CD4-positive, alpha-beta T cell treated with Interferon gamma for 1 hour (primary cell): ENCODE measurements at regions not wholly inside any gene's neighbourhood (a gene's known extent, or its start where the extent isn't known, plus 50 kb on each side); places are given as distances from the start of the nearest gene placed in this dataset.
"Not testable (repeated sequence)": the region's sequence is repeated elsewhere in the genome, so short reads cannot be mapped to it uniquely, and the experiment has no call there.

Source experiments
- DNase-seq: peaks from one replicate; pipeline ENCODE4 v3.0.0-alpha.2; 2020

DNA sequence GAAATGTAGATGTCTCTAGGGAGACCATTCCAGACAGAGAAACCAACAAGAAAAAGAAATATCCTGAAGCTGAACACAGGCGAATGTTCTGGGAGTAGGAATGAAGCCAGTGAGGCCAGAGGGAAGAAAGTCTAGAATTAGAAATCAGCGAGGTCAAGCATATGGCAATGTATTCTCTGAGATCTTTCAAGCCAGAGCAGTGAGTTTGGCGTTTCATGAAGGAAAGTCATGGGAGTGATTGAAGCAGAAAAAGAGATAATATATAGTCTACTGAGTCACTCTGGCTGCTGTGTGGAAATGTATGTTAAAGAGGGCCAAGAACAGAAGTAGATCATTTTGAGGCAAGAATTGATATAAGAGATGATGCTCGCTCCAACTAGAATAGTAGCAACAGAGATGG, 576.0 kb downstream of the PCDH17 start:
- no peak for DNase-seq

DNA sequence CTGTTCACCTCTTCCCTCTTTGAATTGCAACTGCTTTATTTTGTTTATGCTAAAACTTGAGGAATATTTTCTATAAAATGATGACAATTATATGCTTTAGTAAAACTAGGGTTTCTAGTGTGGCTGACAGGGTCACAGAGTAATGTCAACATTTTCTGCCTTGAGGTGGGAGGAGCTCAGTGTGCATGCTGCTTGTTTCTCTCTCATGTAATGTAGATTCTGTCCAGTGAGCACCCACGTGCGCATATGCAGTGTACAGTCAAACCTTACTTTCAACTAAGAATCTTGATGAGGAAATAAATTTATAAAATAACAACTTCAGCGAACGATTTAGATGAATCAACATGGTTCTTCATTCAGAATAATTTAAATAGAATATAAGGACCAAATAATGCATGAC, 603.9 kb downstream of the PCDH17 start:
- DNase-seq: no peak

GRCh38 chr13:58238972-58239773, 607.6 kb downstream of the PCDH17 start:
- DNase-seq: no peak

- DNase-seq: no peak
Measured at GRCh38 chr13:58239774-58240268, 608.3 kb downstream of the PCDH17 start.

GRCh38 chr13:58247080-58247479, 615.5 kb downstream of the PCDH17 start:
- DNase-seq: no peak

GRCh38 chr13:58254943-58255342, 623.4 kb downstream of the PCDH17 start:
- no peak for DNase-seq

DNA sequence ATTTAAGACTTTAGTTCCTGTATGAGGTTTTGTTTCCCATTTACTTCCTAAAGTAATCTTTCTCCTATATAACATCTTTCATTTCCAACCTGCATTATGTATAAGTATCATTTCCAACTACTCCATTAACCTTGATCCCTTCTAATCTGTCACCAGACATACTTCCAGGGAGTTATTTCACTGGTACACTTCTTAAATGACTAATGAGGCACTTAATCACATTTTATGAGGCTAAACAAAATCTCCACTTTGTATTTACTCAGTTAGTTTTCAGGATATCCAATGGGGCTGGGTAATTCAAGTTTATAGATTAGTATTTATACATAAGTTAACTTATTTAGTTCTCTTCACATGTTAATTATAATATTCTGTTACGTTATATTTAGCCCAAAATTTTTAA, 634.7 kb downstream of the PCDH17 start:
- no peak for DNase-seq

DNA sequence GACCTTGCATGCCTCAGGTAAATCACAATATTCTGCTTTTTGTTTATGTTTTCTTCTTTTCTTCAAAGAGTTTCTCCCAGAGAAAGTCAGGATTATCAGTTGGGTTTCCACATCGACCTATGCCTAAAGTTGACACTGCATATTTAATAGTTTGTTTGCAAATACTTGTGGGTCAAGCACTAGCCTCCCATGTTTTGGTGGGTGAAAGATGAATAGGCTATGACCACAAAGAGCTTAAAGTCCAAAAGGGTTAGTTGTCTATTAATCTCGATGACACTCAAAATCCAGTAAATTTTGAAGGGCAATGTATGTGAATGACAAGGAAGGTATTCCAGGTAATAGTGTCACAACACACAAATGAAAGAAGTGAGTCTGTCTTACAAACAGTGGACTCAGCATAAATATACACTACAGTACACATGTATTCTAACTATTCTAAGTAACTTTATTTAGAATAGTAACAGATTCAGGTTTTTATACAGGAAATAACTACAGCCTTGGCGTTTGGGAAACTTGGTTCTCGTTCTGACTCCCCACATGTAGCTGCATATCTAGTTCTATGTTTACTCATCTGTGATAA, 667.1 kb downstream of the PCDH17 start:
- no peak for DNase-seq

GRCh38 chr13:58300224-58300623, 668.7 kb downstream of the PCDH17 start:
- no peak for DNase-seq

DNA sequence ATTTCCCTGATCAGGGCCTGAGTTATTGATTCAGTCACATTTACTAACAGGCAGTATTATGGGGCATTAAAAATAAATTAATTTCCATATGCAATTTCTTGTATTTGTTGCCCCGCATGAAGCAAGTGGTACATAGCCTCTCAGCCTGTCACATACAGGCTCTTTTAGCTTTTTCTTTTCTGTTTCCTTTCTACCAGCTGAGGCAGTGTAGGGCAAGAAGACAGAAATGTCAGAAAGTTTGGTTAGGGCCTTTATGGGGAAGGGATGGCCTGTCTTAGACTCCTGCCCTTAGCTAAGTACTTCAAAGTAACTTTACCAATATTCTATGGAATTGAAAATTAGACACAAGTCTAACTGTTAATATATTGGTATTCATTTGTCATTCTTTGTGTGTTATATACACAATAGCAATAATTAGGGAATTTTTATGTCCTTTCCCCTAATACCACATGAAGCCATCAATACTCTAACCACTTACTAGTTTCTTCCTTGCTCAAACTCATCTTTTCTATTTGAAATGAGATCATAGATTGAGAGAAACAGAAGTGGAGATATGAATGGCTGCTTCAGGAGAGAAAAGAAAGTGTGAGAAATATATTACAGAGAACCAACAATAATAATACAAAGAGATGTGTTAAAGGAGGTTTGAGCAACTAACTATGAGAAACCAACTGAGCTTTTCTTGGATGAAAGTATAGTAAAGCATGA, 669.6 kb downstream of the PCDH17 start:
- no peak for DNase-seq

DNA sequence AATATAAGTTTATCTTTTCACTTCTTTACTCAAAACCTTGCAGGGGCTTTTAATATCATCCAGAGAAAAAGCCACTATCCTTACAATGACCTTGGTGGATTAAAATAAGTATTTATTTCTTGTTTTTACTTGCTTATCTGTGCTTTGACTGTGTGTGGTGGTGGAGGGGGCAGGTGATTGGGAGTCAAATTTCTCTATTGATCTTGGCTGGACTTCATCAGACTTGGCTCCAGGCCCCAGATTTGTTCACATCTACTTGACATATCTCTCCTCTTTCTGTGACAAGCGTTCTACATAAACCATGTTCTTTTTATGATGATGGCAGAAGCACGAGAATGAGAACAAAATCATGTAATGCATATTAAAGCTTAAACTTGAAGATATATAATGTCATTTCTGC, 670.8 kb downstream of the PCDH17 start:
- no peak for DNase-seq

GRCh38 chr13:58306062-58306461, 674.5 kb downstream of the PCDH17 start:
- DNase-seq: no peak

DNA sequence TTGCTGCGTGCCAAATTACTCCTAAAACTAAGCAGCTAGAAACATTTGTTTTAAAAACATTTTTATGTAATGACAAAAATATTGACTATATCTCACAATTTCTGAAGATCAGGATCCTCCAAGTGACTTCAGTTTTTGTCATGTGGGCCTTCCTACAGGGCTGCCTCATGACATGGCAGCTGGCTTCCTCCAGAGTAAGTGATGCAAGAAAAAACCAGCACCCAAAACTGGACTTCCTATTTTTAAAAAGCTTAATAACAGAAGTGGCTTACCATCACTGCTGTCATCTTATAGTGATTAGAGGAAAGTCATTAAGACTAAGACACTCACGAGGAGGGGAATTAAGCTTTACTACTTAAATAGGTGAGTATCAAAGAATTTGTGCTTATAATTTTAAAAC, 681.7 kb downstream of the PCDH17 start:
- DNase-seq: no peak

DNA sequence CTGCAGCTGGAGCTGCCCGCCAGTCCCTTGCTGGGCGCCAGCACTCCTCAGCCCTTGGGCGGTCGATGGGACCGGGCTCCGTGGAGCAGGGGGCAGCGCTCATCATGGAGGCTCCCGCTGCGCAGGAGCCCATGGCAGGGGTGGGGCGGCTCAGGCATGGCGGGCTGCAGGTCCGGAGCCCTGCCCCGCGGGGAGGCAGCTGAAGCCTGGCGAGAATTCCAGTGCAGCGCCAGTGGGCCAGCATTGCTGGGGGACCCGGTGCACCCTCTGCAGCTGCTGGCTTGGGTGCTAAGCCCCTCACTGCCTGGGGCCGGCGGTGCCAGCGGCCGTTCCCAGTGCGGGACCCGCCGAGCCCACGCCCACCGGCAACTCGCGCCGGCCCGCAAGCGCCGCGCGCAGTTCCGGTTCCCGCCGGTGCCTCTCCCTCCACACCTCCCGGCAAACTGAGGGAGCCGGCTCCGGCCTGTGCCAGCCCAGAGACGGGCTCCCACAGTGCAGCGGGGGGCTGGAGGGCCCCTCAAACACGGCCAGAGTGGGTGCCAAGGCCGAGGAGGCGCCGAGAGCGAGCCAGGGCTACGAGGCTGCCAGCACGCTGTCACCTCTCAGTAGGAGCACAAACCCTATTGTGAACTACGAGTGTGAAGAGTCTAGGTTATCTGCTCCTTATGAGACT, 687.1 kb downstream of the PCDH17 start:
- DNase-seq: no peak

DNA sequence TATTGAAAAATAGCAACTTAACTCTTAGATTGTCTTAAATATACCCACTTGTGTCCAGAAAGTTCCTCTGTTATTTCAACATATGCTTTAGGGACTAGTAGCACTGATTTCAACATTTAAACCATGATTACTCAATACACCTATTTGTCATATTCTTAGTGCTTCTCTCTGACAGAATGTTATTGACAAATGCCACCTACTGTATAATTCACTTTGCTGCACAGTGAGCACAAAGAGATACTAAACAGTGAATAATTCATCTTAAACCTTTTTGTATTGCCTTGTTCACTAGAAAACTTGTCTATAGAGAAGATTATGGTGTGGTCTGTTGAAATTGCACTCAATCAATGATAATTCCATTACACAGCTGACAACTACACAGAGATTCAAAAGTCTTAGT, 692.6 kb downstream of the PCDH17 start:
- no peak for DNase-seq

GRCh38 chr13:58329746-58330145, 698.2 kb downstream of the PCDH17 start:
- DNase-seq: no peak

DNA sequence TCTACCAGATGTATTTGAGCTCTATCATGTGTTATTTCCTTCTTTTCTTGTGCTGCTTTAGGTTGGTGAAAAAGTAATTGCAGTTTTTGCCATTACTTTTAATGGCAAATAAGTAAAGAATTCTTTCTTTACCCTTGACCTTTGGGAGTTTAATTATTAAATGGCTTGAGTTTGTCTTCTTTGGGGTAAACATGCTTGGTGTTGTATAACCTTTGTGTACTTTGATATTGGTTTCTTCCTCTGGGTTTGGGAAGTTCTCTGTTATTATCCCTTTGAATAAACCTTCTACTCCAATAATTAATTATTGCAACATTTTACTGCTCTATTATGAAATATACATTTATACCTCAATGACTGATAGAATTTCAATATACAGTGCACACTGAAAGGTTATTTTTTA, 709.4 kb downstream of the PCDH17 start:
- DNase-seq: no peak

DNA sequence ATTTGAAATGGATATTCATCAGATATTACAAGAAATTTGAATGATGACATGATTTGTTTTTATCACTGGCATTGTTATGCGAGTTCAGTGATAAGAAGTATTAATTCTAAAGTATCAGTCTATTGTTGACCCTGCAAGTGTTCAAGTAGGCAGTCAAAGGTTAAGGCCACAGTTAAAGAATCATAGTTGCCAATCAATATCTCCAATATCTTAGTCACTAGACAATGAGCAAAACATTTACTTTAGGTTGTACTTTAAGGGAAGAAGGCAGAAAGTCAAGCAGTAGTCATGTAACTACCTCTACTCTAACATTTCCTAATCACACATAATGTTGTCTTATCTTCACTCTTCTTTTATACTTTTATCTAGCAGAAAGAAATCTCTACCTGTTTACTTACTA, 709.8 kb downstream of the PCDH17 start:
- no peak for DNase-seq

DNA sequence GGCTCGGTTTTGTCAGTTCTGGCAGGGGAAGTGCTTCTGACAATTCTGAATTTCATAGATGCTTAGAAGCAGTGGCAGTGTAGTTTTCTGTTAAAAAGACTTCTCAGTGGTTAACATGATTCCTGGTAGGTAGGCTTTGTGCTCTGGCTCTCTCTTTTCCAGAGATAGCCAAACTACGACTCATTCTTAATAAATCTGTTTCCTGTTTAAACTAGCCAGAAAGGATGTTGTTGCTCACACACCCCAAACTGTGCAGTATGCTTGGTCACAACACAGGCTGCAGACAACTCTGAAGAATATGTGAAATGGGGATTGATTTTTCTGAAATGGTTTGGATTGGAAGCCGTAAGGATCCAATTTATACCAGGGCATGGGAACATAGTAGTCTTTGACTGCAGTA, 711.5 kb downstream of the PCDH17 start:
- DNase-seq: no peak

- DNase-seq: not testable (repeated sequence)
Measured at GRCh38 chr13:58352100-58352499, 720.6 kb downstream of the PCDH17 start.

GRCh38 chr13:58369936-58370335, 738.4 kb downstream of the PCDH17 start:
- DNase-seq: no peak

DNA sequence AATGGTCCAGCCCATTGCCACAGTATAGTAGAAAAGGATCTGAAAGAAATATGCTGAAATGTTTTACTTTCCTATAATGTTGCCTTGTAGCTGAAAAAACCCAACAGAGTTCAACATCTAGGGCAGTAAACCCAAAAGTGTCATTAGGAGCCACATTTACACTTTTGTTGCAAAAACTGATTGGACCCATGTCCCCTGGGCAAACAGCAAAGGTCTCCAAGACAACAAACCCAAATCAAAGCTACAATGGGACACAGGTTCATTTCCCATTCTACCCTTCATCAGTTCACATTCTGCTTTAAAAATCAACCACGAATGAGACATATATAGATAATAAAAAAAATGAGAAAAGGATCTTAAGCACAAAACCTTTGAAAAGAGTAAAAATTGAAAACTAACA, 744.8 kb downstream of the PCDH17 start:
- no peak for DNase-seq

DNA sequence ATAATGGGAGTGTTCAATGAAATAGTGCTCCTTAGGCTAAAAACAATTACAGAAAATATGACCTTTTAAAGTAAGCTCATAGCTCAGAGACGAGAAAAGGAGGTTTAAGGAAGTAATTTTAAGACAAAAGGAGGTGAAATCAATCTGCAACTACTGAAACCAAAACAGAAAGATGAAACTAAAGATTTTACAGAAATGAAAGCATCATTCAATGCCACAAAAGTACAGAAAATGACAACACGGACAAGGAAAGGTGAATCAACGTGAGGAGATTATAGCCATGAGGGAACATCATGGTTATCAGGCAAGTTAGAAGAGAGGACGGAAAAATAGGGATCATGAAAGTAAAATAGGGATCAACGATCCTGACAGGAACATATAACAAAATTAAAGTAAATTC, 745.2 kb downstream of the PCDH17 start:
- DNase-seq: no peak

DNA sequence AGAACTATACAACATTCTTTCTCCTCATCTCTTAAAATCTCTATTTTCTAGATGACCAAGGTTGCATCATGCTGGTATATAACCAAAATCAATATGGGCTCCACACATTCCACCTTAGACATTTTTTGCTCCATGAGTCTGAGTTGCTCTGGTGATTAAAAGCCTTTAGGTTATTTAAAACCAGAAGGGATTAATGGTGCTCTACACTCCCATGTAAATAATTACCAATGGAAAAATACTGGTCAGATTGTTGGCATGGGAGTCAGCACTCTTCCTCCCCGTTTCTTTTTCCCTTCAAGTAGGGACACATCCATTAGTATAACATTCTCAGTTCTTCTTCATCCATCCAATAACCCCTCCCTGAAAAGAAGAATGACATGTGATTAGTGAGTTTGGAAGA, 747.7 kb downstream of the PCDH17 start:
- no peak for DNase-seq
